GM12873 (cell line): ENCODE measurements at regions not wholly inside any gene's neighbourhood (a gene's known extent, or its start where the extent isn't known, plus 50 kb on each side); places are given as distances from the start of the nearest gene placed in this dataset.

Experiments used
- TF ChIP-seq, protein P1 (sequence below): IDR thresholded peaks from 2 replicates; pipeline ENCODE4 v1.5.1; 2012; ENCODE audit warnings: low read depth, mild to moderate bottlenecking, moderate library complexity, low read length, control low read depth; ENCODE audit not compliant: insufficient read depth; ENCODE audit errors: missing control alignments

DNA sequence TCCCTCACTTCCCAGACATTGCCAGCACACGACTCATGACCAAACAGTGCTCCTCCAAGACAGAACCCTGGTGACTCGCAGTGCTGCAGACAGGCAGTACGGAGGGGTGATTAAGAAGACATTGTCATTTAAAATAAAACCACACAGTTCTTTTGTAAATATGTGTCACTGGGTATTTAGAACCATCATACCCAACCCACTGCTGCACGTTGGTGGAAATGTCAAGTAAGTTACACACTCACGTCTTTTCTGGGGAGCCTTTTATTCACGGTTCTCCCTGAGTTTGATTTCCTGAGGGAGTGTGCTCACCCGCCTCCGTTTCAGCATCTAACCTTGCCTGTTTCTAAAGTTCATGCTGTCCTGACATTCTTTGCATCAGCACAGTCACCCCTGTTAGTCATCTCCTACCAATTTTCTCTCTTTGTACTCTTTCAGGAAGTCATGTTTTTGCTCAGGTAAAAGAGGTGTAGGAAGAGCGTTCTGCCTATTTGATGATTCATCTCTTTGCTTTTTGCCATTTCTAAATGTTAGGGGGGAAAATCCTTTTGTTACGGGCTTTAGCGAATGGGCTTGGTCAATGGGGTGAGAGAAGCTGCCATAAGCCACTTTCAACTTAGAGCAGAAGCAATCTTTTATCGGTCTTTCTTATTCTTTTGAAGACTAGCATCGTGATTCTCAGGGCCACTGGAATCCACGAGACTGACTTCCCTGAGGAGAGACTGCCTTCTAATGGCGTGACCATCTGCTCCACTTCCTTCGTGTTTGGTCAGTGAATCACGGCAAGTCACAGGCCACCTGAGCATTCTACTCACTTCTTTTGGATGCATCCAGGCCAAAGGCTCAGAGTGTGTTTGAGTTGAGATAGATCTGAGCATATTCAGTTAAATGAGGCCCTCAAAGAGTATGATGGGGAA, 512.8 kb upstream of the JARID2 start:
- TF ChIP-seq, protein P1, sequence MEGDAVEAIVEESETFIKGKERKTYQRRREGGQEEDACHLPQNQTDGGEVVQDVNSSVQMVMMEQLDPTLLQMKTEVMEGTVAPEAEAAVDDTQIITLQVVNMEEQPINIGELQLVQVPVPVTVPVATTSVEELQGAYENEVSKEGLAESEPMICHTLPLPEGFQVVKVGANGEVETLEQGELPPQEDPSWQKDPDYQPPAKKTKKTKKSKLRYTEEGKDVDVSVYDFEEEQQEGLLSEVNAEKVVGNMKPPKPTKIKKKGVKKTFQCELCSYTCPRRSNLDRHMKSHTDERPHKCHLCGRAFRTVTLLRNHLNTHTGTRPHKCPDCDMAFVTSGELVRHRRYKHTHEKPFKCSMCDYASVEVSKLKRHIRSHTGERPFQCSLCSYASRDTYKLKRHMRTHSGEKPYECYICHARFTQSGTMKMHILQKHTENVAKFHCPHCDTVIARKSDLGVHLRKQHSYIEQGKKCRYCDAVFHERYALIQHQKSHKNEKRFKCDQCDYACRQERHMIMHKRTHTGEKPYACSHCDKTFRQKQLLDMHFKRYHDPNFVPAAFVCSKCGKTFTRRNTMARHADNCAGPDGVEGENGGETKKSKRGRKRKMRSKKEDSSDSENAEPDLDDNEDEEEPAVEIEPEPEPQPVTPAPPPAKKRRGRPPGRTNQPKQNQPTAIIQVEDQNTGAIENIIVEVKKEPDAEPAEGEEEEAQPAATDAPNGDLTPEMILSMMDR: no peak

- TF ChIP-seq, protein P1: no peak
Measured at GRCh38 chr6:14734052-14734415, 511.8 kb upstream of the JARID2 start.

- TF ChIP-seq, protein P1: no peak
Measured at GRCh38 chr6:14734416-14735340, 511.2 kb upstream of the JARID2 start.

GRCh38 chr6:14735956-14736486, 509.8 kb upstream of the JARID2 start:
- TF ChIP-seq, protein P1: no peak

DNA sequence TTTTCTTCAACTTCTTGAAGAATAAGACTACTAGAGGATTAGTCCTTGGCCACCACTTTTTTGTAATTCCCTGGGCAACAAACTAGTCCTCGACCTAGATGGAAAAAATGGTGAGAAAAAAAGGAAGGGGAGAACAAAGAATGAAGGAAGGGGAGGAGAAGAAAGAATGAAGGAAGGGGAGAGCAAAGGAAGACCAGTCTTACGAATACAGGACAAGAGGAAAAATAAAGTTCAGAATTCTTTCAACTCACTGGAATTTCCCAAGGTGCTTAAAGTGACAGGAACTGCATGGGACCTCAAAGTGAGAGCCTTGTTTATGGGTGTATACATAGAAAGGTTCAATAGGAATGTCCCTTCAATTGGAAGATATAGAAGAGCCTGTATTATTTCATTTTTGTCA, 509.3 kb upstream of the JARID2 start:
- TF ChIP-seq, protein P1: no peak

DNA sequence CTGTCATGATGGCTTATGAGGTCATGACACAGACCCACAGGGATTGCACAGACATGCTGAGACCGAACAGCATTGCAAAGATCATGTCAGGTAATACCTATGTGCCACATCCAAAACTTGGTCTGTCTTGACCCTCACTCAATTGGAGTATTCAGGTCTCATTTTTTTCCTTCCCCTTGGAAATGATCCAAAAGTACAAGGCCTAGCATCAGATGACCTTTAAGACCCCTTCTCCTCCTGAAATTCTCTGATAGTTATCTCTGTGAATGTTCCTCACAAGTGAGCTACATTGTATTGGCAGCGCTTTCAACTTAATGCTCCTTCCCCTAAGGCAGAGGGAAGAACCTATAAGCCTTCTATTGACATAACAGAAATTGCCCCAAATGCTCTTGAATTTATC, 507.4 kb upstream of the JARID2 start:
- TF ChIP-seq, protein P1: no peak

DNA sequence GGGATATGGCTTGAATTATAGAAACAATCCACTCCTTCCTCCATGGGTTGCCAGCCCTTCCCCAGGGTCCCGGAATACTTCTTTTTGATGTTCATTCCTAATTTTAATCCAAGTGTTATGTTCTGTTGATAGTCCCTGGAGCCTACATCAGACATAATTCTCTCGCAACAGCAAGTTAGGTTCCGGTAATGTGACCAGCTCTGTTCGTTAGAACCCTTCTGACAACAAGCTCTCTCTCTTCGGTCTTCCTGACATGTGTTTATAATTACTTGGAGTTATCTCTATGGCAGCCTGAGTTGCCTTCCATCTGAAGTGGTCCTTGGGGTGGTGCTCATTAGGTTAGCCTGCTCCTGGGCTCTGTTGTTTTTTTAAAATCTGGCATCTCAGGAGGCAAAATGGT, 506.9 kb upstream of the JARID2 start:
- TF ChIP-seq, protein P1: no peak
